Uterus (tissue), 2 donors: ENCODE measurements at regions not wholly inside any gene's neighbourhood (a gene's known extent, or its start where the extent isn't known, plus 50 kb on each side); places are given as distances from the start of the nearest gene placed in this dataset.

Experiments used
- POLR2A ChIP-seq, 2 donors: fragments of 450-650 bp; IDR thresholded peaks; one replicate each; pipeline ENCODE4 v1.6.1; 2016; ENCODE audit warnings: antibody characterized with exemption in 2 of 2, mild to moderate bottlenecking in 1 of 2, moderate library complexity in 1 of 2
- TF ChIP-seq, protein P1 (sequence below), 4 experiments: fragments of 200-600 bp in 2 of 4; fragments of 450-650 bp in 2 of 4; sonication (generic) in 2 of 4; IDR thresholded peaks; one replicate each; pipeline ENCODE4 v1.5.1; 2016 to 2019; ENCODE audit warnings: antibody characterized with exemption in 4 of 4, mild to moderate bottlenecking in 2 of 4, moderate library complexity in 1 of 4

DNA sequence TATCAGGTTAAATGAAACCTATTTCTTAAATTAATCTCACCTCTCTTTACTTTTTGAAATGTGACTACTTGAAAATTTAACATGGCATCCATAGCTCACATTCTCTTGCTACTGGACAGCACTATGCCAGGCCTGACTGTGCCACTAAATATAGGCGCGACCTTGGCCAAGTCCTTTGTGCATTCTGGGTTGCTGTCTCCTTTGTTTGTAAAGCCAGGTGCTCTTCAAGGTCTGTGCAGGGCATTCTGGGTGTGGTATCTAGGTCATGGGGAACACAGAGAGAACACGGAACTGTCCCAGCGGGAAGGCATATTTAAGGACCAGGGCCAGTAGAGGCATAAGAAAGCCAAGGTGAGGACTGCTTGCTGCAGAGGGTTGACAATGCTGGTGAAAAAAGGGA is 121.2 kb downstream of the ZNF664 start:
- TF ChIP-seq, protein P1, sequence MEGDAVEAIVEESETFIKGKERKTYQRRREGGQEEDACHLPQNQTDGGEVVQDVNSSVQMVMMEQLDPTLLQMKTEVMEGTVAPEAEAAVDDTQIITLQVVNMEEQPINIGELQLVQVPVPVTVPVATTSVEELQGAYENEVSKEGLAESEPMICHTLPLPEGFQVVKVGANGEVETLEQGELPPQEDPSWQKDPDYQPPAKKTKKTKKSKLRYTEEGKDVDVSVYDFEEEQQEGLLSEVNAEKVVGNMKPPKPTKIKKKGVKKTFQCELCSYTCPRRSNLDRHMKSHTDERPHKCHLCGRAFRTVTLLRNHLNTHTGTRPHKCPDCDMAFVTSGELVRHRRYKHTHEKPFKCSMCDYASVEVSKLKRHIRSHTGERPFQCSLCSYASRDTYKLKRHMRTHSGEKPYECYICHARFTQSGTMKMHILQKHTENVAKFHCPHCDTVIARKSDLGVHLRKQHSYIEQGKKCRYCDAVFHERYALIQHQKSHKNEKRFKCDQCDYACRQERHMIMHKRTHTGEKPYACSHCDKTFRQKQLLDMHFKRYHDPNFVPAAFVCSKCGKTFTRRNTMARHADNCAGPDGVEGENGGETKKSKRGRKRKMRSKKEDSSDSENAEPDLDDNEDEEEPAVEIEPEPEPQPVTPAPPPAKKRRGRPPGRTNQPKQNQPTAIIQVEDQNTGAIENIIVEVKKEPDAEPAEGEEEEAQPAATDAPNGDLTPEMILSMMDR (IDR thresholded peaks at IDR 0.05), result no peak
- no peak for TF ChIP-seq POLR2A (IDR thresholded peaks at IDR 0.05)
